Fibroblast of lung (primary cell): ENCODE measurements at regions not wholly inside any gene's neighbourhood (a gene's known extent, or its start where the extent isn't known, plus 50 kb on each side); places are given as distances from the start of the nearest gene placed in this dataset.

Experiments
- DNase-seq, 2 donors: peaks; one replicate each; pipeline versions ENCODE4 v3.0.0 to v3.0.0-alpha.2; 2010; ENCODE audit warnings: low read depth in 2 of 2
- H2AFZ ChIP-seq: 2 replicates; pipeline ENCODE4 v1.5.1; 2012; ENCODE audit warnings: low read length, control low read depth, inconsistent platforms
- H3K27ac ChIP-seq: 2 replicates; pipeline ENCODE4 v1.5.1; 2011; ENCODE audit warnings: low read length, control low read depth; ENCODE audit not compliant: insufficient read depth
- H3K27me3 ChIP-seq: 2 replicates; pipeline ENCODE4 v1.5.1; 2011; ENCODE audit warnings: mild to moderate bottlenecking, low read length; ENCODE audit not compliant: control insufficient read depth, insufficient read depth
- H3K36me3 ChIP-seq: 2 replicates; pipeline ENCODE4 v1.5.1; 2011; ENCODE audit warnings: low read length; ENCODE audit not compliant: control insufficient read depth, insufficient read depth
- H3K4me1 ChIP-seq: 2 replicates; pipeline ENCODE4 v1.5.1; 2011; ENCODE audit warnings: low read length; ENCODE audit not compliant: control insufficient read depth, insufficient read depth; ENCODE audit errors: extremely low read depth
- H3K4me2 ChIP-seq: 2 replicates; pipeline ENCODE4 v1.5.1; 2011; ENCODE audit warnings: low read length, control low read depth; ENCODE audit not compliant: insufficient read depth; ENCODE audit errors: extremely low read depth
- H3K4me3 ChIP-seq, 4 experiments: fragments of 200-600 bp in 1 of 4; sonication (generic) in 1 of 4; replicated peaks in 1 of 4; 2 replicates each; pipeline ENCODE4 v1.5.1; 2011 to 2016; ENCODE audit warnings: low read length in 4 of 4, low read depth in 3 of 4, mild to moderate bottlenecking in 3 of 4, control low read depth in 2 of 4, inconsistent platforms in 1 of 4, mixed read lengths in 1 of 4; ENCODE audit not compliant: insufficient read depth in 1 of 4; ENCODE audit errors: control extremely low read depth in 1 of 4
- H3K79me2 ChIP-seq: 2 replicates; pipeline ENCODE4 v1.5.1; 2012; ENCODE audit warnings: mild to moderate bottlenecking, low read length, inconsistent platforms; ENCODE audit not compliant: control insufficient read depth, insufficient read depth
- H3K9ac ChIP-seq: 2 replicates; pipeline ENCODE4 v1.5.1; 2011; ENCODE audit warnings: mild to moderate bottlenecking, low read length, control low read depth; ENCODE audit not compliant: insufficient read depth
- H3K9me3 ChIP-seq: 2 replicates; pipeline ENCODE4 v1.5.1; 2012; ENCODE audit warnings: low read depth, low read length; ENCODE audit not compliant: control insufficient read depth, insufficient read depth
- H4K20me1 ChIP-seq: 2 replicates; pipeline ENCODE4 v1.5.1; 2011; ENCODE audit warnings: low read length; ENCODE audit not compliant: control insufficient read depth, insufficient read depth; ENCODE audit errors: extremely low read depth
- EZH2 ChIP-seq: IDR thresholded peaks from 2 replicates; pipeline ENCODE4 v1.5.1; 2012; ENCODE audit warnings: low read length, control low read depth, mild to moderate bottlenecking; ENCODE audit errors: missing control alignments
- TF ChIP-seq, protein P1 (sequence below), 2 donors: IDR thresholded peaks in 1 of 2; conservative IDR thresholded peaks in 1 of 2; 1 replicate in 1 of 2; 2 replicates in 1 of 2; pipeline ENCODE4 v1.5.1; 2011 to 2012; ENCODE audit warnings: low read length in 2 of 2, control low read depth in 1 of 2, inconsistent platforms in 1 of 2, low read depth in 1 of 2, mild to moderate bottlenecking in 1 of 2

GRCh38 chr6:165971202-165971601 is 196.4 kb downstream of the TBXT start:
- Histone ChIP-seq H3K4me2 (no peak overlapping the region), H3K4me3 (no peak overlapping the region), H3K9ac (no peak overlapping the region), H3K27ac (no peak overlapping the region), H3K79me2 (no peaks in the 10 kb centered on the region), H3K27me3 (no peaks in the 10 kb centered on the region), H4K20me1 (no peaks in the 10 kb centered on the region), H2AFZ (no peak overlapping the region), H3K9me3 (no peaks in the 10 kb centered on the region), H3K4me1 (no peaks in the 10 kb centered on the region), H3K36me3 (no peaks in the 10 kb centered on the region)
- TF ChIP-seq, protein P1, sequence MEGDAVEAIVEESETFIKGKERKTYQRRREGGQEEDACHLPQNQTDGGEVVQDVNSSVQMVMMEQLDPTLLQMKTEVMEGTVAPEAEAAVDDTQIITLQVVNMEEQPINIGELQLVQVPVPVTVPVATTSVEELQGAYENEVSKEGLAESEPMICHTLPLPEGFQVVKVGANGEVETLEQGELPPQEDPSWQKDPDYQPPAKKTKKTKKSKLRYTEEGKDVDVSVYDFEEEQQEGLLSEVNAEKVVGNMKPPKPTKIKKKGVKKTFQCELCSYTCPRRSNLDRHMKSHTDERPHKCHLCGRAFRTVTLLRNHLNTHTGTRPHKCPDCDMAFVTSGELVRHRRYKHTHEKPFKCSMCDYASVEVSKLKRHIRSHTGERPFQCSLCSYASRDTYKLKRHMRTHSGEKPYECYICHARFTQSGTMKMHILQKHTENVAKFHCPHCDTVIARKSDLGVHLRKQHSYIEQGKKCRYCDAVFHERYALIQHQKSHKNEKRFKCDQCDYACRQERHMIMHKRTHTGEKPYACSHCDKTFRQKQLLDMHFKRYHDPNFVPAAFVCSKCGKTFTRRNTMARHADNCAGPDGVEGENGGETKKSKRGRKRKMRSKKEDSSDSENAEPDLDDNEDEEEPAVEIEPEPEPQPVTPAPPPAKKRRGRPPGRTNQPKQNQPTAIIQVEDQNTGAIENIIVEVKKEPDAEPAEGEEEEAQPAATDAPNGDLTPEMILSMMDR (conservative IDR thresholded peaks at IDR 0.05 in 1 of 2, IDR thresholded peaks at IDR 0.05 in 1 of 2; ENCODE audit: low read depth in 1 of 2, low read length in 2 of 2), result no peak
- TF ChIP-seq EZH2, result no peak
- no peak for DNase-seq

- Histone ChIP-seq H3K27me3 (no peaks in the 10 kb centered on the region), H3K27ac (no peak overlapping the region), H3K4me2 (no peak overlapping the region), H3K36me3 (no peaks in the 10 kb centered on the region), H3K9me3 (no peaks in the 10 kb centered on the region), H3K4me1 (no peaks in the 10 kb centered on the region), H4K20me1 (no peaks in the 10 kb centered on the region), H3K9ac (no peak overlapping the region), H2AFZ (no peak overlapping the region), H3K4me3 (no peak overlapping the region), H3K79me2 (no peaks in the 10 kb centered on the region)
- no peak for TF ChIP-seq EZH2
- TF ChIP-seq, protein P1 (conservative IDR thresholded peaks at IDR 0.05 in 1 of 2, IDR thresholded peaks at IDR 0.05 in 1 of 2; ENCODE audit: low read depth in 1 of 2, low read length in 2 of 2), result no peak
- DNase-seq, result no peak
Observed at GRCh38 chr6:165970001-165970400, 197.7 kb downstream of the TBXT start.

GRCh38 chr6:165969184-165969583 is 198.5 kb downstream of the TBXT start:
- TF ChIP-seq, protein P1 (conservative IDR thresholded peaks at IDR 0.05 in 1 of 2, IDR thresholded peaks at IDR 0.05 in 1 of 2; ENCODE audit: low read depth in 1 of 2, low read length in 2 of 2), result no peak
- TF ChIP-seq EZH2, result no peak
- Histone ChIP-seq H3K36me3 (no peaks in the 10 kb centered on the region), H3K27me3 (no peaks in the 10 kb centered on the region), H3K79me2 (no peaks in the 10 kb centered on the region), H3K9me3 (no peaks in the 10 kb centered on the region), H3K4me3 (no peak overlapping the region), H2AFZ (no peak overlapping the region), H3K9ac (no peak overlapping the region), H3K4me2 (no peak overlapping the region), H3K27ac (no peak overlapping the region), H3K4me1 (no peaks in the 10 kb centered on the region), H4K20me1 (no peaks in the 10 kb centered on the region)
- no peak for DNase-seq
